ENCODE measurements at regions not wholly inside any gene's neighbourhood (a gene's known extent, or its start where the extent isn't known, plus 50 kb on each side); places are given as distances from the start of the nearest gene placed in this dataset.
A peak's percentile ranks its signal among the peaks of the same experiment; 100 is the strongest.

DNA sequence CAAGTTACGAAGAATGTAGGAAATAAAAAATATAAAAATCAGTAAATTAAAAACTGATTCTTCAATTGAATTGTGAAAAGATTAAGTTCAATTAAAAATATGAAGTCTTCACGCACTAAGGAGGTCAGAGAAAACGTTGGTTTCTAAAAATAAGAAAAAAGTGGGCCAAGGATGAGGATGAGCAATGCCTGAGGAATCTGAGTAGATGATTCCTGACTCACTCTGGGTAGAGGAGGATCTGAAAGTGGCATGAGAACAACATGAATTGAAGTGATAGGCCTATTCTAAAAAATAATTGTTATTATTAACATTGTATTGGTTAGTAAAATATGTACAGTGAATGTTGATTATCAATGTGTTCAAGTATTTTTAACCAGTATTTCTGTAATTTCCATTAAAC is 444.2 kb downstream of the GRIA2 start:
- peak; percentile 63 for DNase-seq (ENCODE audit: low read depth)

GRCh38 chr4:157655096-157655809 is 434.7 kb downstream of the GRIA2 start:
- DNase-seq (ENCODE audit: low read depth) = no peak

DNA sequence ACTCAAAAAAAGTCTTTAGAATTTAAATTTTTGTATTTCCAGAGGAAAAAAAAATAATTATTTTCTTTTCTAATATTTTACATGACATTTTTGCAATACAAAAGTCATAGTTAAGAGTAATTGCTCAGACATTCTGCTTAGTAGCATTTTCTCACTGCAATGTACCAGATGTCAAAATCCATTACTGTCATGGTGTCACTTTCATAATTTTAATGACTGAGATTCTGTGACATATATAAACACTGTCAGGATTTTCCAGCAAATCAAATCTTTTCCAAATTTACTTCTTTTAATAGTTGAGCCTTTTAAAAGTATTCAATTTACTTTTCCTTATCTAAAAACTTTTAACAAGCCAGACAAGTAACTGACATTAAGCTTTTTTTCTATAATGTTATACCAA is 422.7 kb downstream of the GRIA2 start:
- DNase-seq (ENCODE audit: low read depth) = no peak

DNA sequence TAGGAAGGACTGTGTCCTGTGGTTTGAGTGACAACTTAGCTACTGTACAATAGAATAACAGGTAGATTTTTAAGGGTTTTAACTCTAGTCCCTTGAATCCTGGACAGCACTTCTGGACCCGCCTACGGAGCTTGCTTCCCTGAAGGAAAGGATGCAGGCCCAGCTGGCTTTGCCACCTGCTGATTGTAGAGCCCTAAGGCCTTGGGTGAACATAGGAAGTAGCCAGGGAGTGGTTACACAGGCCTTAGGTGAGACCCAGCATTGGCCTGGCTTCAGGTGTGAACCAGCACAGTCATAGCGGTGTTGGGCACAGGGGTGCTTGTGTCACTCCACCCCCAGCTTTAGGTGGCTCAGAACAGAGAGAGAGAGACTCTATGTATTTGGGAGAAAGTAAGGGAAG is 413.5 kb downstream of the GRIA2 start:
- no peak for DNase-seq (ENCODE audit: low read depth)

DNA sequence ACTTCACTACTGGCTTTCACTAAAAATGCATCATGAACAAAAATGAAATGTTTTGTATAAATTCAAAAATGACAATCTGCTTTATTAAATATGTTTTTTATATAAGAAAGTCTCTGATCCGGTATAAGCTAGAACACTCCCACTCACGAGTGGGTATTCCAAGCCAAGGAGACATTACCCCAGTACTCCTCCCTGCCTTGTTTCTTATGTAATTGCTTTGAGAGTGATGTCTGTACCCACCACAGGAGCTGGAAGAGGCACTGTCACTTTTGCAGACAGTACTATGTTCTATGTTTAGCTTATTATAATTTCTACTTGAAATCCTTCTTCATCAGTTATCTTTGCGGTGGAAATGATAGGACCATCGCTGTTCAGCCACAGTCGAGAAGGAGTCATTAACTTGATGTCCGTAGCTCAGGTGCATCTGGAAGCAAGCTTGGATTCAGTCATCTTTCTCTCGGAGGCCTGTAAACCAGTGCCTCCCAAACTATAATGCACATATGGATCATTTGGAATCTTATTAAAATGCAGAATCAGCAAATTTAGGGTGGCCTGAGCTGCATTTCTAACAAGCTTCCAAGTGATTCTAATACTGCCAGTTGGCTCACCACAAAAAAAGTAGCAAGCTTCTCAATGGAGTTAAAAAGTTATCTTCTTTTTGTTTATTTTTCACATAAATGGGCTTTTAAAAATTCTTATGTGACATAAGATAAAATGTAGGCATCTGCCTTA is 396.4 kb downstream of the GRIA2 start:
- no peak for DNase-seq (ENCODE audit: low read depth)

DNA sequence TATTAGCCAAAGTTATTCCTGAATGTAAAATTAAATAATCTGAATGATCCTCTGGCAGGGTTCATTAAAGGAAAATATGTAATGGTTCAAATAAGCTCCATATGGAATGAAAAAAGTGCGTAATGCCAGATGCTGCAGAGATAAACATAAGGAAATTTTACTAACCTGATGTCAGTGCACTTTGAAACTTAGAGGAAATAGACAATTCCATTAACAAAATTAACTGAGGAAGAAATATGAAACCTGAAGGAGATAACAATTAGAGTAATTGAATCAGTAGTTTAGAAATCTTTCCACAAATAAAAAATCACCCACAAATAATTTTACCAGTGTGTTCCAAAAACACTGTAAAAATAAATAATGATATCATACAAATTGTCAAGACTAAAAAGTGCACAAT is 387.5 kb downstream of the GRIA2 start:
- no peak for DNase-seq (ENCODE audit: low read depth)

- DNase-seq (ENCODE audit: low read depth) = no peak
These were observed 380.1 kb downstream of the GRIA2 start for GRCh38 chr4:157600583-157600982.

GRCh38 chr4:157591245-157591644 is 370.7 kb downstream of the GRIA2 start:
- no peak for DNase-seq (ENCODE audit: low read depth)

DNA sequence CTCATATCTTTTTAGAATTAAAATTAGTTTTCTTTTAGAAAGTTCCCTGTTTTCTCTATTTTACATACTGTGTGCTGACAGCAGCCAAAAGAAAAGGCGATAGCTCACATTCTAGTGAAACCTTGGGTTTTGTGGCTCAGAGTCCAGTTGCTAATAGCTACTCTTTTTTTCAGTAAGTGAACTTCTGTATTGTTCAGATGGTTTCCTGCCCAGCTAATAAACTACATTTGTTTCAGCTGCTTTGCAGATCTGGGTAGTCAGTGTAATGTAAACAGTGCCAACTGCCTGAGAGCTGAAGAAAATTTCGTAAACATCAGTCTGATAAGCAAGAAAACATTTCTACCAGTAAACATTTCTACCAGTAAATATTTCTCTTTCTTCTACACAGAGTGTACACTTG is 370.2 kb downstream of the GRIA2 start:
- no peak for DNase-seq (ENCODE audit: low read depth)

DNA sequence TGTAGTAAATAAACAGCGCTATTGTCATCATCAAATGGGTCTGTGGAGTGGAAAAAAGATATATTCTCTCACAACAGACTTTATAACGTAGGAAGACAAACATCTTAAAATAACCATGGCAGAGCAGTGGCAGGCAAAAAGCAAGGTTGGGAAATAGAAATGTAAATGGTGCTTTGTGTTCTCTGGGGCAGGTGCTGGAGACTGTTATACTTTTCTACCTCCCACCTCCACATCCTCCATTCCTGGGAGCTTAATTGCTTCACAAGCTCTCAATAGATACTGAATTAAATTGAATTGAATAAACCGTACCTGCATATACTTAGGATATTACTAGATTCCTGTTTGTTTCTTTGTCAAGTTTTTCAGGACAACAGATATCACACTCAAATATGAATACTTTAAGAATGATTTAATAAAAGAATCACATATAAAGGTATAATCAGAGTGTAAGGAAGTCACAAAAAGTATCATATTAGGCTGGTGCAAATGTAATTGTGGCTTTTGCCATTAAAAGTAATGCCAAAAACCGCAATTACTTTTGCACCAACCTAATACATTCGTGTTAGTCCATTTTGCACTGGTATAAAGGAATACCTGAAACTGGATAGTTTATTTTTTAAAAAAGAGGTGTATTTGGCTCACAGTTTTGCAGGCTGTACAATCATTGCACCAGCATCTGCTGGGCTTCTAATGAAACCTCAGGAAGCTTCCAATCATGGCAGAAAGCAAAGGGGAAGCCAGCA is 367.3 kb downstream of the GRIA2 start:
- no peak for DNase-seq (ENCODE audit: low read depth)

- DNase-seq (ENCODE audit: low read depth) = no peak
These were observed 361.6 kb downstream of the GRIA2 start for GRCh38 chr4:157582141-157582540.

DNA sequence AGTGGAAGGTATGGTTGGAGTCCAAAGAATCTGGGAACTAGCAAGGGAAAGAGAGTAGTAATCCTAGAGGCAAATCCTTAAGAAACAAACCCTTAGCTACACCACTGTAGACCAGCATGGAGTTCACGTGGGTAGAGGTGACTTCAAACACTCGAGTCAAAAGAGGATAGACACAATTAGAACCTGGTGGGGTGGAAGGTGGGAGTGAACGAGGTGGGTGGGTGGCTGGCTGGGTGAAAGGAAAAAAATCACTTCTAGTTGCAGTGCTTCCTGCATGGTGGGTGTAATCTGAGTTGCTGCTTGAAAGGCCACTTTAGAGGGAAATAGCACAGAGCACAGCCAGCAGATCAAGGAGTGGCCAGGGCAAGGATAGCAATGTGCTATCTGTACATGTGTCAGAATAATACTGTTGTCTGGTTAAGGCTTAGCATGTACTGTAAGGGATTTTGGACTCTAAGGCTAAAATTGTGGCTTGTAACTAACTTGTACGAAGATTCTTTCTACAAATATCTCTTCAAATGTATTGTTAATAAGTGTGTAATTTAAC is 356.2 kb downstream of the GRIA2 start:
- no peak for DNase-seq (ENCODE audit: low read depth)

- DNase-seq (ENCODE audit: low read depth) = no peak
These were observed 354.8 kb downstream of the GRIA2 start for GRCh38 chr4:157575339-157575738.

- no peak for DNase-seq (ENCODE audit: low read depth)
These were observed 354.1 kb downstream of the GRIA2 start for GRCh38 chr4:157574606-157575005.

DNA sequence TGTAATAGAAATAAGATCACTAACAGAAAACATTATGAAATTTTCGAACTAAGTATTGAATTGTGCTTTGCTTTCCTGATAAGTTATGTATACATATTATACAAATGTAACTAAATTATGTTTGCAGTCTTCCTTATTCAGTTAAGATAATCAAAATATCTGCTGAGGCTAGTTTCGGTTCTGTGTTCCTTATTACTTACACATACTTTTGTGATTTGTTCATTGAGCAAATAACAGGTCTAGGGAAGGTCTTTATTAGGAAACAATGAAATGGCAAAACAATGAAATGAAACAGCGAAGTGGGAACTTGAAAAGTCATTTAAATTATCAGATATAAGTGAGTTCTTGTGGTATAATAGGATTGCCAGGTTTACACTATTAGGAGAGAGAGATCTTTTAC is 352.4 kb downstream of the GRIA2 start:
- no peak for DNase-seq (ENCODE audit: low read depth)

DNA sequence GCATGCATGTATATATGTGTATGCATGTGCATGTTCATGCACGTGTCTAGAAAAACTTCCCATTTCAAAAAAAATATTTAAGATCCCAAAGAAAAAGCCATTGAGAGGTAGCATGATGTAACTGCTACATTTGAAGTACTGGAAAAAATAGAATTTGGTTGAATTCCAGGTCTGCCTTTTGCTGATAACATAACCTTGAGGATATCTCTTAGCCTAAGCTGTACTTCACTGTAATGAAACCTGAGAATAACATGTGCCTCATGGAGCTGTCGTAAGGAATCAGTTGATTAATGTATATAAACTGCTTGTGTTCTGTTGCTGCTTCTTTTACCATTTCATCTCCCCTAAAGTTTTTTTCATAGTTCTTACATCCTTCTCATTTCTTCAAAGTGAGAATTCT is 351.8 kb downstream of the GRIA2 start:
- DNase-seq (ENCODE audit: low read depth) = no peak

- DNase-seq (ENCODE audit: low read depth) = no peak
These were observed 344.2 kb downstream of the GRIA2 start for GRCh38 chr4:157564771-157565170.

DNA sequence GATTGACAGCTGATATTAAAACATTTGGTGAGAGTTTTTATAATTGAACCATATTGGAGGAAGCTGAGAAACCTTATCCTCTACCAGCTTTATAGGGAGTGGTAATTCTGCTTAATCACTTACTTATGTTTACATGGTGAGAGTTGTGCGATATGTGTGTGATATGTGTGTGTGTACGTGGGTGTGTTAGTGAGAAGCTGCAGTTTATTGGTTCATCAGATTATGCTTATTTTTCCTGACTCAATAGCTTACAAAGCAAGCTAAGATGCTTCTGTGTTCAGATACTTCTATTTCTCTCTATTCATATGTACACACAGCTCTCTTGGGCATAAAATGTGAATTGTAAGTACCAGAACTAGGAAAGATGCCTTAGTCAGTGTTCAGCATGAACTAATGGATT is 343.7 kb downstream of the GRIA2 start:
- DNase-seq (ENCODE audit: low read depth) = no peak

- DNase-seq (ENCODE audit: low read depth) = no peak
These were observed 337.5 kb downstream of the GRIA2 start for GRCh38 chr4:157558016-157558415.

GRCh38 chr4:157550028-157550427 is 329.5 kb downstream of the GRIA2 start:
- DNase-seq (ENCODE audit: low read depth) = no peak

DNA sequence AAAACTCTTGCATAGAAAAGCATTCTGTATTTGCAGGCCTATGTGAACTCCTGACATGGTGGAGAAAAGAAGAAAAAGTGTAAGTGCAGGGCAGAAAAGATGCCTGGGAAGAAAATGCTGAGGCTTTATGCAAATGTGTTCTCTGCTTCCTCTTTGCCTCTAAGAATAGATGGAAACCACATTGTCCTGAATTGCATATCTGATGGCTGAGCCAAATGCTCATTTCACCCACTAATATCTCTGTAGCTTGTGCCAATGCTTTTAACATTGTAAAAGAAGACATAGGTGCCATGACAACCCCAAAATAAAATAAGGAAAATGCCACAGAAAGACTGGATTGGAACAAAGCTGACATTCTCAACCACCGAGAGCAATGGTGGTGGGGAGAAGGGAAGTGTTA is 307.4 kb downstream of the GRIA2 start:
- DNase-seq (ENCODE audit: low read depth) = no peak

GRCh38 chr4:157521906-157522305 is 301.4 kb downstream of the GRIA2 start:
- peak; percentile 20 for DNase-seq (ENCODE audit: low read depth)

GRCh38 chr4:157514711-157515110 is 294.2 kb downstream of the GRIA2 start:
- no peak for DNase-seq (ENCODE audit: low read depth)
